ENCODE measurements at regions not wholly inside any gene's neighbourhood (a gene's known extent, or its start where the extent isn't known, plus 50 kb on each side); places are given as distances from the start of the nearest gene placed in this dataset.
A peak's percentile ranks its signal among the peaks of the same experiment; 100 is the strongest.

GRCh38 chrX:107560980-107561379 is 67.3 kb upstream of the PRPS1 start:
- Histone ChIP-seq H3K4me3 (replicated peaks in 1 of 4; ENCODE audit: control extremely low read depth in 1 of 4, insufficient read depth in 1 of 4, low read depth in 3 of 4, low read length in 4 of 4) (no peak overlapping the region), H3K9ac (ENCODE audit: insufficient read depth, low read length) (no peak overlapping the region), H3K79me2 (ENCODE audit: control insufficient read depth, insufficient read depth, low read length) (no peaks in the 10 kb centered on the region), H3K4me2 (ENCODE audit: extremely low read depth, insufficient read depth, low read length) (no peak overlapping the region), H3K9me3 (ENCODE audit: control insufficient read depth, insufficient read depth, low read depth, low read length) (no peaks in the 10 kb centered on the region), H3K27me3 (ENCODE audit: control insufficient read depth, insufficient read depth, low read length) (no peaks in the 10 kb centered on the region), H3K4me1 (ENCODE audit: control insufficient read depth, extremely low read depth, insufficient read depth, low read length) (peaks cover 2% of the 10 kb centered on the region), H4K20me1 (ENCODE audit: control insufficient read depth, extremely low read depth, insufficient read depth, low read length) (no peaks in the 10 kb centered on the region), H2AFZ (ENCODE audit: low read length) (no peak overlapping the region), H3K27ac (ENCODE audit: insufficient read depth, low read length) (no peak overlapping the region), H3K36me3 (ENCODE audit: control insufficient read depth, insufficient read depth, low read length) (no peaks in the 10 kb centered on the region)
- no peak for TF ChIP-seq EZH2 (IDR thresholded peaks at IDR 0.05; ENCODE audit: low read length, missing control alignments)
- no peak for TF ChIP-seq CTCF (conservative IDR thresholded peaks at IDR 0.05 in 1 of 2, IDR thresholded peaks at IDR 0.05 in 1 of 2; ENCODE audit: low read depth in 1 of 2, low read length in 2 of 2)
- DNase-seq (ENCODE audit: low read depth in 2 of 2), result no peak

- TF ChIP-seq EZH2 (IDR thresholded peaks at IDR 0.05; ENCODE audit: low read length, missing control alignments), result no peak
- H3K36me3 ChIP-seq (ENCODE audit: control insufficient read depth, insufficient read depth, low read length), result no peaks in the 10 kb centered on the region
- H3K79me2 ChIP-seq (ENCODE audit: control insufficient read depth, insufficient read depth, low read length), result no peaks in the 10 kb centered on the region
- H3K9me3 ChIP-seq (ENCODE audit: control insufficient read depth, insufficient read depth, low read depth, low read length), result no peaks in the 10 kb centered on the region
- peaks cover 2% of the 10 kb centered on the region for H3K4me1 ChIP-seq (ENCODE audit: control insufficient read depth, extremely low read depth, insufficient read depth, low read length)
- H3K27ac ChIP-seq (ENCODE audit: insufficient read depth, low read length), result no peak overlapping the region
- no peak overlapping the region for H3K4me2 ChIP-seq (ENCODE audit: extremely low read depth, insufficient read depth, low read length)
- no peak overlapping the region for H2AFZ ChIP-seq (ENCODE audit: low read length)
- no peaks in the 10 kb centered on the region for H3K27me3 ChIP-seq (ENCODE audit: control insufficient read depth, insufficient read depth, low read length)
- H3K9ac ChIP-seq (ENCODE audit: insufficient read depth, low read length), result no peak overlapping the region
- DNase-seq (ENCODE audit: low read depth in 2 of 2), result peak in 1 of 2 donors; percentile 39
- H4K20me1 ChIP-seq (ENCODE audit: control insufficient read depth, extremely low read depth, insufficient read depth, low read length), result no peaks in the 10 kb centered on the region
- no peak overlapping the region for H3K4me3 ChIP-seq (replicated peaks in 1 of 4; ENCODE audit: control extremely low read depth in 1 of 4, insufficient read depth in 1 of 4, low read depth in 3 of 4, low read length in 4 of 4)
Measured at GRCh38 chrX:107561468-107562215, 66.7 kb upstream of the PRPS1 start.

DNA sequence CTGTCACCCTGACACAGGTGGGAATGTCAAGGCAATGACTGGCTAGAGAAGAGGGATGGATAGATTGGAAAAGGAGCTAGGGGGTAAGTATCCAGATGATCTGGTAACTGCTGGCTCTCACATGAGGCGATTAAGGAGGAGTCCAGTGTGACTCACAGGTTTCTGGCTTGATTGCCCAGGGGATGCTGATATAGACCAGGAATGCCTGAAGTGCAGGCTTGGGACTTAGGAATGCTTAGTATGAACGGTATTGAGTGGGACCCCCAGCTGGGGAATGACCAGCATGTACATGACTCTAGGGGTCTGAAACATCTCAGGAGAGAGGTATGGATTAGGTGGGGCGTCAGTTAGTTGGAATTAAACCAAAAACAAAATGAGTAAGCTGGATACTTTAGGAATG is 65.8 kb upstream of the PRPS1 start:
- Histone ChIP-seq H3K9ac (ENCODE audit: insufficient read depth, low read length) (no peak overlapping the region), H4K20me1 (ENCODE audit: control insufficient read depth, extremely low read depth, insufficient read depth, low read length) (no peaks in the 10 kb centered on the region), H3K27me3 (ENCODE audit: control insufficient read depth, insufficient read depth, low read length) (no peaks in the 10 kb centered on the region), H3K4me1 (ENCODE audit: control insufficient read depth, extremely low read depth, insufficient read depth, low read length) (peaks cover 2% of the 10 kb centered on the region), H3K27ac (ENCODE audit: insufficient read depth, low read length) (peak overlapping the region; percentile 48), H3K4me2 (ENCODE audit: extremely low read depth, insufficient read depth, low read length) (peak overlapping the region; percentile 25), H3K36me3 (ENCODE audit: control insufficient read depth, insufficient read depth, low read length) (no peaks in the 10 kb centered on the region), H3K79me2 (ENCODE audit: control insufficient read depth, insufficient read depth, low read length) (no peaks in the 10 kb centered on the region), H2AFZ (ENCODE audit: low read length) (no peak overlapping the region), H3K9me3 (ENCODE audit: control insufficient read depth, insufficient read depth, low read depth, low read length) (no peaks in the 10 kb centered on the region), H3K4me3 (replicated peaks in 1 of 4; ENCODE audit: control extremely low read depth in 1 of 4, insufficient read depth in 1 of 4, low read depth in 3 of 4, low read length in 4 of 4) (no peak overlapping the region)
- TF ChIP-seq CTCF (conservative IDR thresholded peaks at IDR 0.05 in 1 of 2, IDR thresholded peaks at IDR 0.05 in 1 of 2; ENCODE audit: low read depth in 1 of 2, low read length in 2 of 2) (no peak), EZH2 (IDR thresholded peaks at IDR 0.05; ENCODE audit: low read length, missing control alignments) (no peak)
- DNase-seq (ENCODE audit: low read depth in 2 of 2), result peak; percentile 30 to 97

Data from fibroblast of lung (primary cell).